Peyer's patch (tissue), 4 donors: ENCODE measurements at regions not wholly inside any gene's neighbourhood (a gene's known extent, or its start where the extent isn't known, plus 50 kb on each side); places are given as distances from the start of the nearest gene placed in this dataset.

Experiments used
- CTCF ChIP-seq, 6 experiments: fragments of 450-650 bp in 4 of 6; fragments of 200-600 bp in 2 of 6; sonication (generic) in 1 of 6; IDR thresholded peaks; one replicate each; pipeline ENCODE4 v1.5.1; 2017 to 2019; ENCODE audit warnings: antibody characterized with exemption in 6 of 6, mild to moderate bottlenecking in 3 of 6, moderate library complexity in 1 of 6
- POLR2A ChIP-seq, 2 donors: fragments of 450-650 bp; IDR thresholded peaks; one replicate each; pipeline ENCODE4 v1.5.1; 2017; ENCODE audit warnings: antibody characterized with exemption in 2 of 2, mild to moderate bottlenecking in 2 of 2, moderate library complexity in 2 of 2

DNA sequence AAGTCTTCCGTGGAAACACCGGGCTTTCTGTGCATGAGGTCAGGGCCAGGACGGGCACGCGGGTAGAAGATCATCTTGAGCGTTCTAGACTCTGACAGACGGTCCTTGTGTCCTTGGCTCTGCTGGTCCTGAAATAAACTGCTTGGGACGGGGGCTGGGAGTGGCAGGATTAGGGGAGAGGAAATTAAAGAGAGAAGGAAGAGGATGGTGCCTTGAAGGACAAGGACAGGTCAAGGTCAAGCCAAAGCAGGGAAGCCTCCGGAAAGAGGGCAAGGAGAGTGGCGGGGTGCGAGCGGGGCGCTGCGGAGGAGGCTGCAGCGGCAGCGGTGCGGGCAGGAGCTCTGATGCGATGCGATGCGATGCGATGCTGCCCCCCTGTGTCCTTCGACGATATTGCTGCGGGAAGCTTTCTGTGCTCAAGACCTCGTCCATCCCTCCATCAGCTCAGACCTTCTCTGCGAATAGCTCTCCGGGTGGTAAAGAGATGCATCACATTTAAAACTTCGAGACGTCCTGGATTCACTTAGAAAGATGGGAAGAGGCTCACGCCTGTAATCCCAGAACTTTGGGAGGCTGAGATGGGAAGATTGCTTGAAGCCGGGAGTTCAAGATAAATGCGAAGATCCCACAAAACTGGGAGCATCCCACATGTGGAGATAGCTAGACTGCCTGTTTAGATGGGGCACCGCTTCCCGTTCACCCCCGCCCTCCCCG, 110.1 kb upstream of the TMEM132D start:
- TF ChIP-seq POLR2A (IDR thresholded peaks at IDR 0.05), result no peak
- TF ChIP-seq CTCF (IDR thresholded peaks at IDR 0.05), result peak in 4 of 6 experiments; percentile 21 to 52 (median 42)
